CD4-positive, CD25-positive, alpha-beta regulatory T cell (primary cell): ENCODE measurements at regions not wholly inside any gene's neighbourhood (a gene's known extent, or its start where the extent isn't known, plus 50 kb on each side); places are given as distances from the start of the nearest gene placed in this dataset.

Source experiments
- ATAC-seq, 2 donors: fragments of 150-1000 bp; cut with Tn5 transposase; one replicate each; pipeline ENCODE4 v1.10.0; 2021; ENCODE audit warnings: low read depth in 2 of 2, moderate number of reproducible peaks in 2 of 2, moderate library complexity in 1 of 2
- DNase-seq, 3 donors: peaks; one replicate each; pipeline versions ENCODE4 v3.0.0 to v3.0.0-alpha.2; 2012 to 2022; ENCODE audit warnings: mixed read lengths in 1 of 3
- H3K27ac ChIP-seq: one replicate; pipeline ENCODE4 v1.7.0; 2013; ENCODE audit warnings: mild to moderate bottlenecking, low read length; ENCODE audit not compliant: insufficient read depth, poor library complexity, severe bottlenecking
- H3K27me3 ChIP-seq: one replicate; pipeline ENCODE4 v1.7.0; 2013; ENCODE audit warnings: low read length; ENCODE audit not compliant: control insufficient read depth, insufficient read depth
- H3K36me3 ChIP-seq: one replicate; pipeline ENCODE4 v1.7.0; 2013; ENCODE audit warnings: mild to moderate bottlenecking, low read length, moderate library complexity; ENCODE audit not compliant: control insufficient read depth, insufficient read depth
- H3K4me1 ChIP-seq: 2 replicates; pipeline ENCODE4 v1.7.0; 2013; ENCODE audit warnings: mild to moderate bottlenecking, low read length; ENCODE audit not compliant: insufficient read depth, control insufficient read depth, poor library complexity, severe bottlenecking
- H3K4me3 ChIP-seq: one replicate; pipeline ENCODE4 v1.7.0; 2013; ENCODE audit warnings: low read depth, mild to moderate bottlenecking, low read length, moderate library complexity
- H3K9me3 ChIP-seq, 2 experiments: 1 replicate in 1 of 2; 2 replicates in 1 of 2; pipeline ENCODE4 v1.7.0; 2013; ENCODE audit warnings: low read length in 2 of 2, mild to moderate bottlenecking in 1 of 2, moderate library complexity in 1 of 2; ENCODE audit not compliant: control insufficient read depth in 2 of 2
- H3K27ac Mint-ChIP-seq, 3 donors: one replicate each; pipeline ENCODE4 v1.8.0; 2020 to 2022; ENCODE audit warnings: mild to moderate bottlenecking in 3 of 3, mixed read lengths in 3 of 3, moderate library complexity in 2 of 3
- H3K27me3 Mint-ChIP-seq: one replicate; pipeline ENCODE4 v1.8.0; 2022; ENCODE audit warnings: mild to moderate bottlenecking, mixed read lengths
- H3K36me3 Mint-ChIP-seq: one replicate; pipeline ENCODE4 v1.8.0; 2020; ENCODE audit warnings: mixed read lengths
- H3K4me1 Mint-ChIP-seq, 4 donors: one replicate each; pipeline ENCODE4 v1.8.0; 2020 to 2022; ENCODE audit warnings: mixed read lengths in 4 of 4, mild to moderate bottlenecking in 1 of 4
- H3K4me3 Mint-ChIP-seq, 4 donors: one replicate each; pipeline ENCODE4 v1.8.0; 2020 to 2022; ENCODE audit warnings: mild to moderate bottlenecking in 4 of 4, mixed read lengths in 4 of 4, moderate library complexity in 3 of 4
- H3K9me3 Mint-ChIP-seq, 7 donors: one replicate each; pipeline ENCODE4 v1.8.0; 2020 to 2022; ENCODE audit warnings: mixed read lengths in 7 of 7, mild to moderate bottlenecking in 3 of 7, moderate library complexity in 2 of 7

GRCh38 chr14:97029800-97030199 lies 232.6 kb downstream of the VRK1 start:
- Mint-ChIP-seq H3K27ac (peak overlapping the region in 1 of 3 donors; percentile 32), H3K4me1 (peaks cover 0 to 15% (median 6%) of the 10 kb centered on the region in 4 donors), H3K36me3 (no peaks in the 10 kb centered on the region), H3K9me3 (peaks cover 0 to 7% (median 4%) of the 10 kb centered on the region in 7 donors), H3K4me3 (no peak overlapping the region), H3K27me3 (peaks cover 46% of the 10 kb centered on the region)
- peaks cover 0 to 9% of the 10 kb centered on the region in 2 experiments for H3K9me3 ChIP-seq
- DNase-seq (no peak), ATAC-seq (no peak)
- H3K27ac ChIP-seq, result no peak overlapping the region
- H3K4me1 ChIP-seq, result peaks cover 10% of the 10 kb centered on the region
- no peaks in the 10 kb centered on the region for H3K36me3 ChIP-seq
- no peak overlapping the region for H3K4me3 ChIP-seq
- peaks cover 22% of the 10 kb centered on the region for H3K27me3 ChIP-seq

GRCh38 chr14:97031530-97031929 lies 234.3 kb downstream of the VRK1 start:
- Histone ChIP-seq H3K27ac (no peak overlapping the region), H3K36me3 (no peaks in the 10 kb centered on the region), H3K4me1 (peaks cover 10% of the 10 kb centered on the region), H3K27me3 (peaks cover 22% of the 10 kb centered on the region), H3K4me3 (no peak overlapping the region), H3K9me3 (peaks cover 0 to 9% of the 10 kb centered on the region in 2 experiments)
- no peaks in the 10 kb centered on the region for H3K36me3 Mint-ChIP-seq
- peaks cover 0 to 15% (median 6%) of the 10 kb centered on the region in 4 donors for H3K4me1 Mint-ChIP-seq
- ATAC-seq, result no peak
- peaks cover 54% of the 10 kb centered on the region for H3K27me3 Mint-ChIP-seq
- no peak for DNase-seq
- no peak overlapping the region for H3K27ac Mint-ChIP-seq
- peak overlapping the region in 2 of 4 donors; percentile 11 to 59 for H3K4me3 Mint-ChIP-seq
- peaks cover 0 to 8% (median 4%) of the 10 kb centered on the region in 7 donors for H3K9me3 Mint-ChIP-seq

GRCh38 chr14:97033556-97034081 lies 236.4 kb downstream of the VRK1 start:
- Mint-ChIP-seq H3K36me3 (no peaks in the 10 kb centered on the region), H3K4me1 (peaks cover 0 to 11% (median 6%) of the 10 kb centered on the region in 4 donors), H3K27ac (no peak overlapping the region), H3K9me3 (peaks cover 0 to 14% (median 5%) of the 10 kb centered on the region in 7 donors), H3K27me3 (peaks cover 55% of the 10 kb centered on the region), H3K4me3 (peak overlapping the region in 2 of 4 donors; percentile 61 to 64)
- Histone ChIP-seq H3K4me1 (peaks cover 10% of the 10 kb centered on the region), H3K27me3 (peaks cover 22% of the 10 kb centered on the region), H3K27ac (no peak overlapping the region), H3K9me3 (peaks cover 0 to 9% of the 10 kb centered on the region in 2 experiments), H3K36me3 (no peaks in the 10 kb centered on the region), H3K4me3 (no peak overlapping the region)
- DNase-seq (no peak), ATAC-seq (no peak)

- no peak for DNase-seq
- no peak overlapping the region for H3K27ac ChIP-seq
- no peak for ATAC-seq
- H3K27me3 Mint-ChIP-seq, result peaks cover 43% of the 10 kb centered on the region
- peaks cover 0 to 16% (median 13%) of the 10 kb centered on the region in 7 donors for H3K9me3 Mint-ChIP-seq
- H3K36me3 Mint-ChIP-seq, result no peaks in the 10 kb centered on the region
- peaks cover 10% of the 10 kb centered on the region for H3K4me1 ChIP-seq
- H3K36me3 ChIP-seq, result no peaks in the 10 kb centered on the region
- no peak overlapping the region for H3K27ac Mint-ChIP-seq
- H3K27me3 ChIP-seq, result peaks cover 13% of the 10 kb centered on the region
- H3K4me3 Mint-ChIP-seq, result no peak overlapping the region
- H3K4me3 ChIP-seq, result no peak overlapping the region
- peaks cover 0 to 10% (median 6%) of the 10 kb centered on the region in 4 donors for H3K4me1 Mint-ChIP-seq
- peaks cover 10 to 21% of the 10 kb centered on the region in 2 experiments for H3K9me3 ChIP-seq
Measured at GRCh38 chr14:97036086-97036852, 239.1 kb downstream of the VRK1 start.

GRCh38 chr14:97039717-97040363 lies 242.7 kb downstream of the VRK1 start:
- Histone ChIP-seq H3K4me3 (no peak overlapping the region), H3K36me3 (no peaks in the 10 kb centered on the region), H3K27ac (no peak overlapping the region), H3K9me3 (peaks cover 10 to 12% of the 10 kb centered on the region in 2 experiments), H3K4me1 (no peaks in the 10 kb centered on the region), H3K27me3 (peaks cover 2% of the 10 kb centered on the region)
- Mint-ChIP-seq H3K9me3 (peaks cover 0 to 22% (median 11%) of the 10 kb centered on the region in 7 donors), H3K4me3 (no peak overlapping the region), H3K36me3 (no peaks in the 10 kb centered on the region), H3K27ac (no peak overlapping the region), H3K27me3 (peaks cover 17% of the 10 kb centered on the region), H3K4me1 (peaks cover 0 to 4% (median under 1%) of the 10 kb centered on the region in 4 donors)
- ATAC-seq (no peak), DNase-seq (no peak)

GRCh38 chr14:97046967-97047366 lies 249.8 kb downstream of the VRK1 start:
- Mint-ChIP-seq H3K27ac (no peak overlapping the region), H3K4me3 (no peak overlapping the region), H3K36me3 (no peaks in the 10 kb centered on the region)

DNA sequence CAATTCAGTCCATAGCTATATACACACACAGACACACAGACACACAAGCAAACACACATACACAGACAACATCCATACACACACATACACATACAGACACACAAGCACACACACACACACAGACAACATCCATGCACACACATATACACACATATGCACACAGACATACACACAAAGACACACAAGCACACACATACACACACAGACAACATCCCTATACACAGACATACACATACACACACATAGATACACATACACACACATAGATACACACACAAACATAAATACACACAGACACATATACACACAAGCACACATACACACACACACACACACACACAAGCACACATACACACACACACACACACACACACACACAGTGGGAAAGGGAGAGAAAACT lies 254.8 kb downstream of the VRK1 start:
- Histone ChIP-seq H3K27ac (no peak overlapping the region), H3K27me3 (no peaks in the 10 kb centered on the region), H3K36me3 (no peaks in the 10 kb centered on the region), H3K4me1 (no peaks in the 10 kb centered on the region), H3K4me3 (no peak overlapping the region), H3K9me3 (no peaks in the 10 kb centered on the region)
- DNase-seq (no peak), ATAC-seq (no peak)
- Mint-ChIP-seq H3K9me3 (peaks cover 0 to 1% (median 0%) of the 10 kb centered on the region in 7 donors), H3K27me3 (no peaks in the 10 kb centered on the region), H3K4me3 (no peak overlapping the region), H3K27ac (peak overlapping the region in 1 of 3 donors; percentile 1), H3K4me1 (no peaks in the 10 kb centered on the region), H3K36me3 (no peaks in the 10 kb centered on the region)

More at GRCh38 chr14:97046967-97047366, 249.8 kb downstream of the VRK1 start:
- no peak for ATAC-seq
- Mint-ChIP-seq H3K27me3 (no peaks in the 10 kb centered on the region), H3K9me3 (peaks cover 0 to 3% (median 0%) of the 10 kb centered on the region in 7 donors), H3K4me1 (peaks cover 0 to 4% (median 0%) of the 10 kb centered on the region in 4 donors)
- DNase-seq, result no peak
- no peaks in the 10 kb centered on the region for H3K36me3 ChIP-seq
- no peak overlapping the region for H3K27ac ChIP-seq
- no peak overlapping the region for H3K4me3 ChIP-seq
- H3K9me3 ChIP-seq, result no peaks in the 10 kb centered on the region
- H3K4me1 ChIP-seq, result no peaks in the 10 kb centered on the region
- no peaks in the 10 kb centered on the region for H3K27me3 ChIP-seq
